WTC11 (cell line): ENCODE measurements at regions not wholly inside any gene's neighbourhood (a gene's known extent, or its start where the extent isn't known, plus 50 kb on each side); places are given as distances from the start of the nearest gene placed in this dataset.

Experiments used
- ATAC-seq: fragments of 200-7000 bp; cut with Tn5 transposase; 2 replicates; pipeline ENCODE4 v1.10.0; 2021; ENCODE audit warnings: mild to moderate bottlenecking, moderate library complexity
- CTCF ChIA-PET: fragments of 300-600 bp; sonication (Branson Sonifier 250); formaldehyde crosslinking; loops from one replicate; lab custom pipeline; 2021; ENCODE audit warnings: antibody characterized with exemption; lab: Charles Lee
- POLR2A ChIA-PET: fragments of 350-600 bp; sonication (Branson Sonifier 250); formaldehyde crosslinking; loops from one replicate; lab custom pipeline; 2021; ENCODE audit warnings: antibody characterized with exemption; lab: Charles Lee
- DNase-seq: peaks from one replicate; pipeline ENCODE4 v3.0.0; 2021; ENCODE audit warnings: low spot score
- H3K27ac Mint-ChIP-seq: 2 replicates; pipeline ENCODE4 v1.8.0; 2021; ENCODE audit warnings: mixed read lengths
- H3K27me3 Mint-ChIP-seq: 2 replicates; pipeline ENCODE4 v1.8.0; 2021; ENCODE audit warnings: low read depth, mild to moderate bottlenecking, moderate library complexity, mixed read lengths
- H3K36me3 Mint-ChIP-seq: 2 replicates; pipeline ENCODE4 v1.8.0; 2021; ENCODE audit warnings: mixed read lengths
- H3K4me1 Mint-ChIP-seq: 2 replicates; pipeline ENCODE4 v1.8.0; 2022; ENCODE audit warnings: mixed read lengths
- H3K4me3 Mint-ChIP-seq: 2 replicates; pipeline ENCODE4 v1.8.0; 2021; ENCODE audit warnings: mild to moderate bottlenecking, moderate library complexity, mixed read lengths
- H3K9me3 Mint-ChIP-seq: 2 replicates; pipeline ENCODE4 v1.8.0; 2021; ENCODE audit warnings: mixed read lengths
- CREB1 ChIP-seq: sonication (generic); formaldehyde crosslinking; IDR thresholded peaks from 2 replicates; pipeline ENCODE4 v1.8.0; 2023; ENCODE audit warnings: mild to moderate bottlenecking, missing genetic modification reagents
- ELF4 ChIP-seq: sonication (generic); formaldehyde crosslinking; IDR thresholded peaks from 2 replicates; pipeline ENCODE4 v1.8.1; 2022; ENCODE audit warnings: low read depth, mild to moderate bottlenecking, moderate library complexity, missing genetic modification reagents
- EMX1 ChIP-seq: fragments of 250-450 bp; sonication (Bioruptor Pico); IDR thresholded peaks from 2 replicates; pipeline ENCODE4 v1.8.0; 2021; ENCODE audit warnings: mild to moderate bottlenecking
- ETV6 ChIP-seq: sonication (generic); formaldehyde crosslinking; IDR thresholded peaks from 2 replicates; pipeline ENCODE4 v1.8.1; 2022; ENCODE audit warnings: mild to moderate bottlenecking, missing genetic modification reagents
- FOXJ3 ChIP-seq: sonication (generic); formaldehyde crosslinking; IDR thresholded peaks from 2 replicates; pipeline ENCODE4 v1.9.0; 2021; ENCODE audit warnings: missing genetic modification reagents, mild to moderate bottlenecking, borderline replicate concordance
- FOXK1 ChIP-seq: sonication (generic); formaldehyde crosslinking; IDR thresholded peaks from 2 replicates; pipeline ENCODE4 v1.8.0; 2022; ENCODE audit warnings: mild to moderate bottlenecking, moderate library complexity, missing genetic modification reagents
- FOXP1 ChIP-seq: sonication (generic); formaldehyde crosslinking; IDR thresholded peaks from 2 replicates; pipeline ENCODE4 v1.8.0; 2022; ENCODE audit warnings: missing genetic modification reagents, mild to moderate bottlenecking, moderate library complexity, borderline replicate concordance
- GRHL2 ChIP-seq: fragments of 250-450 bp; sonication (Bioruptor Pico); IDR thresholded peaks from 2 replicates; pipeline ENCODE4 v1.8.0; 2022; ENCODE audit warnings: mild to moderate bottlenecking, moderate library complexity; ENCODE audit not compliant: insufficient replicate concordance, severe bottlenecking
- GTF2I ChIP-seq: fragments of 250-450 bp; sonication (Bioruptor Pico); conservative IDR thresholded peaks from 2 replicates; pipeline ENCODE4 v1.4.0; 2021; ENCODE audit warnings: mild to moderate bottlenecking
- HMGA2 ChIP-seq: fragments of 250-450 bp; sonication (Bioruptor Pico); IDR thresholded peaks from 2 replicates; pipeline ENCODE4 v1.4.0; 2021; ENCODE audit warnings: mild to moderate bottlenecking, moderate library complexity
- MXD4 ChIP-seq: fragments of 250-450 bp; sonication (Bioruptor Pico); IDR thresholded peaks from 2 replicates; pipeline ENCODE4 v1.8.0; 2021; ENCODE audit warnings: mild to moderate bottlenecking, moderate library complexity, borderline replicate concordance
- NFATC4 ChIP-seq: fragments of 250-450 bp; sonication (Bioruptor Pico); IDR thresholded peaks from 2 replicates; pipeline ENCODE4 v1.9.0; 2021; ENCODE audit warnings: mild to moderate bottlenecking
- PRRX2 ChIP-seq: fragments of 250-450 bp; sonication (Bioruptor Pico); IDR thresholded peaks from 2 replicates; pipeline ENCODE4 v1.8.0; 2021; ENCODE audit warnings: mild to moderate bottlenecking
- RELA ChIP-seq: sonication (generic); formaldehyde crosslinking; IDR thresholded peaks from 2 replicates; pipeline ENCODE4 v1.8.1; 2022; ENCODE audit warnings: missing genetic modification reagents, mild to moderate bottlenecking, borderline replicate concordance
- TEAD1 ChIP-seq: sonication (generic); formaldehyde crosslinking; IDR thresholded peaks from 2 replicates; pipeline ENCODE4 v1.8.0; 2022; ENCODE audit warnings: mild to moderate bottlenecking, missing genetic modification reagents
- ZBTB21 ChIP-seq: sonication (generic); formaldehyde crosslinking; IDR thresholded peaks from 2 replicates; pipeline ENCODE4 v1.8.1; 2023; ENCODE audit warnings: mild to moderate bottlenecking, missing genetic modification reagents, borderline replicate concordance
- ZNF121 ChIP-seq: sonication (generic); formaldehyde crosslinking; IDR thresholded peaks from 2 replicates; pipeline ENCODE4 v1.8.0; 2023; ENCODE audit warnings: missing genetic modification reagents
- ZNF219 ChIP-seq: sonication (generic); formaldehyde crosslinking; IDR thresholded peaks from 2 replicates; pipeline ENCODE4 v1.8.0; 2023; ENCODE audit warnings: missing genetic modification reagents, mild to moderate bottlenecking, borderline replicate concordance
- ZNF263 ChIP-seq: sonication (generic); formaldehyde crosslinking; IDR thresholded peaks from 2 replicates; pipeline ENCODE4 v1.8.1; 2022; ENCODE audit warnings: low read depth, mild to moderate bottlenecking, moderate library complexity, missing genetic modification reagents
- TF ChIP-seq, protein P1 (sequence below): sonication (generic); formaldehyde crosslinking; IDR thresholded peaks from 2 replicates; pipeline ENCODE4 v1.8.1; 2023; ENCODE audit warnings: mild to moderate bottlenecking, missing genetic modification reagents, borderline replicate concordance
- TF ChIP-seq, protein P2 (sequence below): fragments of 200-600 bp; IDR thresholded peaks from 2 replicates; pipeline ENCODE4 v1.8.0; 2022; ENCODE audit warnings: antibody characterized with exemption
- TF ChIP-seq, protein P3 (sequence below): fragments of 250-450 bp; sonication (Bioruptor Pico); IDR thresholded peaks from 2 replicates; pipeline ENCODE4 v1.8.0; 2021; ENCODE audit warnings: mild to moderate bottlenecking
- TF ChIP-seq, protein P4 (sequence below): sonication (generic); formaldehyde crosslinking; IDR thresholded peaks from 2 replicates; pipeline ENCODE4 v1.8.0; 2022; ENCODE audit warnings: mild to moderate bottlenecking, missing genetic modification reagents
- TF ChIP-seq, protein P5 (sequence below): sonication (generic); formaldehyde crosslinking; IDR thresholded peaks from 2 replicates; pipeline ENCODE4 v1.8.1; 2023; ENCODE audit warnings: mild to moderate bottlenecking, moderate library complexity, missing genetic modification reagents
- TF ChIP-seq, protein P6 (sequence below): sonication (generic); formaldehyde crosslinking; IDR thresholded peaks from 2 replicates; pipeline ENCODE4 v1.8.1; 2022; ENCODE audit warnings: mild to moderate bottlenecking, missing genetic modification reagents, moderate library complexity, borderline replicate concordance
- TF ChIP-seq, protein P7 (sequence below): sonication (generic); formaldehyde crosslinking; IDR thresholded peaks from 2 replicates; pipeline ENCODE4 v1.8.1; 2023; ENCODE audit warnings: mild to moderate bottlenecking, missing genetic modification reagents, moderate library complexity

- ChIA-PET CTCF (no interaction called here), POLR2A (no interaction called here)
- TF ChIP-seq, protein P1, sequence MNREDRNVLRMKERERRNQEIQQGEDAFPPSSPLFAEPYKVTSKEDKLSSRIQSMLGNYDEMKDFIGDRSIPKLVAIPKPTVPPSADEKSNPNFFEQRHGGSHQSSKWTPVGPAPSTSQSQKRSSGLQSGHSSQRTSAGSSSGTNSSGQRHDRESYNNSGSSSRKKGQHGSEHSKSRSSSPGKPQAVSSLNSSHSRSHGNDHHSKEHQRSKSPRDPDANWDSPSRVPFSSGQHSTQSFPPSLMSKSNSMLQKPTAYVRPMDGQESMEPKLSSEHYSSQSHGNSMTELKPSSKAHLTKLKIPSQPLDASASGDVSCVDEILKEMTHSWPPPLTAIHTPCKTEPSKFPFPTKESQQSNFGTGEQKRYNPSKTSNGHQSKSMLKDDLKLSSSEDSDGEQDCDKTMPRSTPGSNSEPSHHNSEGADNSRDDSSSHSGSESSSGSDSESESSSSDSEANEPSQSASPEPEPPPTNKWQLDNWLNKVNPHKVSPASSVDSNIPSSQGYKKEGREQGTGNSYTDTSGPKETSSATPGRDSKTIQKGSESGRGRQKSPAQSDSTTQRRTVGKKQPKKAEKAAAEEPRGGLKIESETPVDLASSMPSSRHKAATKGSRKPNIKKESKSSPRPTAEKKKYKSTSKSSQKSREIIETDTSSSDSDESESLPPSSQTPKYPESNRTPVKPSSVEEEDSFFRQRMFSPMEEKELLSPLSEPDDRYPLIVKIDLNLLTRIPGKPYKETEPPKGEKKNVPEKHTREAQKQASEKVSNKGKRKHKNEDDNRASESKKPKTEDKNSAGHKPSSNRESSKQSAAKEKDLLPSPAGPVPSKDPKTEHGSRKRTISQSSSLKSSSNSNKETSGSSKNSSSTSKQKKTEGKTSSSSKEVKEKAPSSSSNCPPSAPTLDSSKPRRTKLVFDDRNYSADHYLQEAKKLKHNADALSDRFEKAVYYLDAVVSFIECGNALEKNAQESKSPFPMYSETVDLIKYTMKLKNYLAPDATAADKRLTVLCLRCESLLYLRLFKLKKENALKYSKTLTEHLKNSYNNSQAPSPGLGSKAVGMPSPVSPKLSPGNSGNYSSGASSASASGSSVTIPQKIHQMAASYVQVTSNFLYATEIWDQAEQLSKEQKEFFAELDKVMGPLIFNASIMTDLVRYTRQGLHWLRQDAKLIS (CRISPR knock-in tag), result no peak
- TF ChIP-seq CREB1 (CRISPR knock-in tag) (no peak), FOXK1 (no peak), TEAD1 (CRISPR knock-in tag) (no peak), ELF4 (CRISPR knock-in tag) (no peak), FOXP1 (CRISPR knock-in tag) (no peak), RELA (CRISPR knock-in tag) (no peak), NFATC4 (CRISPR knock-in tag) (no peak), HMGA2 (CRISPR knock-in tag) (no peak), ETV6 (CRISPR knock-in tag) (no peak), FOXJ3 (CRISPR knock-in tag) (no peak), PRRX2 (no peak), GRHL2 (CRISPR knock-in tag) (no peak), MXD4 (CRISPR knock-in tag) (no peak), GTF2I (CRISPR knock-in tag) (no peak)
- TF ChIP-seq, protein P2, sequence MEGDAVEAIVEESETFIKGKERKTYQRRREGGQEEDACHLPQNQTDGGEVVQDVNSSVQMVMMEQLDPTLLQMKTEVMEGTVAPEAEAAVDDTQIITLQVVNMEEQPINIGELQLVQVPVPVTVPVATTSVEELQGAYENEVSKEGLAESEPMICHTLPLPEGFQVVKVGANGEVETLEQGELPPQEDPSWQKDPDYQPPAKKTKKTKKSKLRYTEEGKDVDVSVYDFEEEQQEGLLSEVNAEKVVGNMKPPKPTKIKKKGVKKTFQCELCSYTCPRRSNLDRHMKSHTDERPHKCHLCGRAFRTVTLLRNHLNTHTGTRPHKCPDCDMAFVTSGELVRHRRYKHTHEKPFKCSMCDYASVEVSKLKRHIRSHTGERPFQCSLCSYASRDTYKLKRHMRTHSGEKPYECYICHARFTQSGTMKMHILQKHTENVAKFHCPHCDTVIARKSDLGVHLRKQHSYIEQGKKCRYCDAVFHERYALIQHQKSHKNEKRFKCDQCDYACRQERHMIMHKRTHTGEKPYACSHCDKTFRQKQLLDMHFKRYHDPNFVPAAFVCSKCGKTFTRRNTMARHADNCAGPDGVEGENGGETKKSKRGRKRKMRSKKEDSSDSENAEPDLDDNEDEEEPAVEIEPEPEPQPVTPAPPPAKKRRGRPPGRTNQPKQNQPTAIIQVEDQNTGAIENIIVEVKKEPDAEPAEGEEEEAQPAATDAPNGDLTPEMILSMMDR, result no peak
- TF ChIP-seq, protein P3, sequence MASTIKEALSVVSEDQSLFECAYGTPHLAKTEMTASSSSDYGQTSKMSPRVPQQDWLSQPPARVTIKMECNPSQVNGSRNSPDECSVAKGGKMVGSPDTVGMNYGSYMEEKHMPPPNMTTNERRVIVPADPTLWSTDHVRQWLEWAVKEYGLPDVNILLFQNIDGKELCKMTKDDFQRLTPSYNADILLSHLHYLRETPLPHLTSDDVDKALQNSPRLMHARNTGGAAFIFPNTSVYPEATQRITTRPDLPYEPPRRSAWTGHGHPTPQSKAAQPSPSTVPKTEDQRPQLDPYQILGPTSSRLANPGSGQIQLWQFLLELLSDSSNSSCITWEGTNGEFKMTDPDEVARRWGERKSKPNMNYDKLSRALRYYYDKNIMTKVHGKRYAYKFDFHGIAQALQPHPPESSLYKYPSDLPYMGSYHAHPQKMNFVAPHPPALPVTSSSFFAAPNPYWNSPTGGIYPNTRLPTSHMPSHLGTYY (CRISPR knock-in tag), result no peak
- TF ChIP-seq, protein P4, sequence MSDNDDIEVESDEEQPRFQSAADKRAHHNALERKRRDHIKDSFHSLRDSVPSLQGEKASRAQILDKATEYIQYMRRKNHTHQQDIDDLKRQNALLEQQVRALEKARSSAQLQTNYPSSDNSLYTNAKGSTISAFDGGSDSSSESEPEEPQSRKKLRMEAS (CRISPR knock-in tag), result no peak
- H3K27ac Mint-ChIP-seq, result no peak overlapping the region
- DNase-seq, result no peak
- peaks cover 10% of the 10 kb centered on the region; the same call in 1 of the 2 replicates for H3K36me3 Mint-ChIP-seq
- no peak overlapping the region for H3K4me3 Mint-ChIP-seq
- H3K9me3 Mint-ChIP-seq, result peaks cover 11% of the 10 kb centered on the region
- no peak for ATAC-seq
- H3K4me1 Mint-ChIP-seq, result no peaks in the 10 kb centered on the region
- H3K27me3 Mint-ChIP-seq, result no peaks in the 10 kb centered on the region
Observed at GRCh38 chr20:7617797-7618196, 322.5 kb downstream of the HAO1 start.

DNA sequence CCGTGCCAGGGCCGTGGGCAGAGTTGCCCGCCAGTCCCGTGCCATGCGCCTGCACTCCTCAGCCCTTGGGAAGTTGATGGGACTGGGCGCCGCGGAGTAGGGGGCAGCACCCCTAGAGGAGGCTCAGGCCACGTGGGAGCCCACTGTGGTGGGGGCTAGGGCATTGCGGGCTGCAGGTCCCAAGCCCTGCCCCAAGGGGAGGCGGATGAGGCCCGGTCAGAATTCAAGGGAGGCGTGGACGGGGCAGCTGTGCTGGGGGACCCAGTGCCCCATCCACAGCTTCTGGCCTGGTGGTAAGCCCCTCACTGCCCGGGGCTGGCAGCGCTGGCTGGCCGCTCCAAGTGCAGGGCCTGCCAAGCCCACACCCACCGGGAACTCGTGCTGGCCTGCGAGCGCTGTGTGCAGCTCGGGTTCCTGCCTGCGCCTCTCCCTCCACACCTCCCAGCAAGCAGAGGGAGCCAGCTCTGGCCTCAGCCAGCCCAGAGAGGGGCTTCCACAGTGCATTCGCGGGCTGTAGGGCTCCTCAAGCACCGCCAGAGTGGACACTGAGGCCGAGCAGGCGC, 317.8 kb downstream of the HAO1 start:
- H3K27me3 Mint-ChIP-seq, result no peaks in the 10 kb centered on the region; the same call in 1 of the 2 replicates
- peaks cover 10% of the 10 kb centered on the region; the same call in 1 of the 2 replicates for H3K36me3 Mint-ChIP-seq
- CTCF ChIA-PET, result no interaction called here
- TF ChIP-seq, protein P5, sequence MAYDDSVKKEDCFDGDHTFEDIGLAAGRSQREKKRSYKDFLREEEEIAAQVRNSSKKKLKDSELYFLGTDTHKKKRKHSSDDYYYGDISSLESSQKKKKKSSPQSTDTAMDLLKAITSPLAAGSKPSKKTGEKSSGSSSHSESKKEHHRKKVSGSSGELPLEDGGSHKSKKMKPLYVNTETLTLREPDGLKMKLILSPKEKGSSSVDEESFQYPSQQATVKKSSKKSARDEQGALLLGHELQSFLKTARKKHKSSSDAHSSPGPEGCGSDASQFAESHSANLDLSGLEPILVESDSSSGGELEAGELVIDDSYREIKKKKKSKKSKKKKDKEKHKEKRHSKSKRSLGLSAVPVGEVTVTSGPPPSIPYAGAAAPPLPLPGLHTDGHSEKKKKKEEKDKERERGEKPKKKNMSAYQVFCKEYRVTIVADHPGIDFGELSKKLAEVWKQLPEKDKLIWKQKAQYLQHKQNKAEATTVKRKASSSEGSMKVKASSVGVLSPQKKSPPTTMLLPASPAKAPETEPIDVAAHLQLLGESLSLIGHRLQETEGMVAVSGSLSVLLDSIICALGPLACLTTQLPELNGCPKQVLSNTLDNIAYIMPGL (CRISPR knock-in tag), result no peak
- TF ChIP-seq, protein P6, sequence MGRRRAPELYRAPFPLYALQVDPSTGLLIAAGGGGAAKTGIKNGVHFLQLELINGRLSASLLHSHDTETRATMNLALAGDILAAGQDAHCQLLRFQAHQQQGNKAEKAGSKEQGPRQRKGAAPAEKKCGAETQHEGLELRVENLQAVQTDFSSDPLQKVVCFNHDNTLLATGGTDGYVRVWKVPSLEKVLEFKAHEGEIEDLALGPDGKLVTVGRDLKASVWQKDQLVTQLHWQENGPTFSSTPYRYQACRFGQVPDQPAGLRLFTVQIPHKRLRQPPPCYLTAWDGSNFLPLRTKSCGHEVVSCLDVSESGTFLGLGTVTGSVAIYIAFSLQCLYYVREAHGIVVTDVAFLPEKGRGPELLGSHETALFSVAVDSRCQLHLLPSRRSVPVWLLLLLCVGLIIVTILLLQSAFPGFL (CRISPR knock-in tag), result no peak
- TF ChIP-seq ZNF121 (CRISPR knock-in tag) (no peak), ZNF263 (no peak), EMX1 (CRISPR knock-in tag) (no peak), FOXK1 (no peak), ZNF219 (CRISPR knock-in tag) (no peak), ZBTB21 (no peak)
- TF ChIP-seq, protein P7, sequence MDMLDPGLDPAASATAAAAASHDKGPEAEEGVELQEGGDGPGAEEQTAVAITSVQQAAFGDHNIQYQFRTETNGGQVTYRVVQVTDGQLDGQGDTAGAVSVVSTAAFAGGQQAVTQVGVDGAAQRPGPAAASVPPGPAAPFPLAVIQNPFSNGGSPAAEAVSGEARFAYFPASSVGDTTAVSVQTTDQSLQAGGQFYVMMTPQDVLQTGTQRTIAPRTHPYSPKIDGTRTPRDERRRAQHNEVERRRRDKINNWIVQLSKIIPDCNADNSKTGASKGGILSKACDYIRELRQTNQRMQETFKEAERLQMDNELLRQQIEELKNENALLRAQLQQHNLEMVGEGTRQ (CRISPR knock-in tag), result no peak
- DNase-seq (no peak), ATAC-seq (no peak)
- POLR2A ChIA-PET, result no interaction called here
- no peak overlapping the region for H3K27ac Mint-ChIP-seq
- no peak overlapping the region for H3K4me3 Mint-ChIP-seq
- no peaks in the 10 kb centered on the region for H3K4me1 Mint-ChIP-seq
- peaks cover 21% of the 10 kb centered on the region for H3K9me3 Mint-ChIP-seq
